SK-N-SH (cell line): ENCODE measurements at regions not wholly inside any gene's neighbourhood (a gene's known extent, or its start where the extent isn't known, plus 50 kb on each side); places are given as distances from the start of the nearest gene placed in this dataset.

Experiments used
- EZH2phosphoT487 ChIP-seq: fragments of 200-600 bp; sonication (generic); IDR thresholded peaks from 2 replicates; pipeline ENCODE4 v1.6.1; 2017; ENCODE audit warnings: low read depth, mixed run types, mild to moderate bottlenecking, antibody characterized with exemption, moderate library complexity, borderline replicate concordance
- JUND ChIP-seq: IDR thresholded peaks from 2 replicates; pipeline ENCODE4 v1.4.0; 2012
- RAD21 ChIP-seq: IDR thresholded peaks from 2 replicates; pipeline ENCODE4 v1.6.1; 2012; ENCODE audit warnings: mild to moderate bottlenecking, low read length
- RCOR1 ChIP-seq: fragments of 150-350 bp; IDR thresholded peaks from 2 replicates; pipeline ENCODE4 v1.6.1; 2017; ENCODE audit warnings: antibody characterized with exemption, low read length
- TF ChIP-seq, protein P1 (sequence below): fragments of 200-600 bp; sonication (generic); IDR thresholded peaks from 2 replicates; pipeline ENCODE4 v1.6.1; 2017; ENCODE audit warnings: antibody characterized with exemption, mild to moderate bottlenecking, moderate library complexity
- TF ChIP-seq, protein P2 (sequence below): IDR thresholded peaks from 2 replicates; pipeline ENCODE4 v1.4.0; 2012; ENCODE audit warnings: low read depth
- TF ChIP-seq, protein P3 (sequence below): fragments of 150-350 bp; IDR thresholded peaks from 2 replicates; pipeline ENCODE4 v1.6.1; 2017; ENCODE audit warnings: antibody characterized with exemption, low read length, low read depth, borderline replicate concordance
- TF ChIP-seq, protein P4 (sequence below): IDR thresholded peaks from 2 replicates; pipeline ENCODE4; 2012

DNA sequence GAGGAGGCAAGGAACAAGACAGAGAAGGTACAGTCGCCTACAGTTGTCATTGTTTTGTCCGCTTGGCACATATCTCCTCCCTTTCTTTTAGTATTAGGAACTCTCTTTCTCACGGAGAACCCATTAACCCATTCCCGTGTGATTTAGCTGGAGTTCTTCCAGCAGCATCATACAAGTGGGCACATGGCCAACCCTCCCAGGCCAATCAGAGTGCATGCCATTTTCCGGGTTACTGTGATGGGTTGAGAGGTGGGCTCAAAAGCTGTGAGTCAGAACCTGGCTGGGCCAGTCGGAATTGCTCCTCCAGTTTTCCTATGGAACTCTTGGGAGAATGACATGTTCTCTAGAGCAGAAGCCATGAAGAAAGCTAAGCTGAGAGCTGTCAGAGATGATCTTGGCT is 83.1 kb upstream of the SOD1 start:
- TF ChIP-seq, protein P1, sequence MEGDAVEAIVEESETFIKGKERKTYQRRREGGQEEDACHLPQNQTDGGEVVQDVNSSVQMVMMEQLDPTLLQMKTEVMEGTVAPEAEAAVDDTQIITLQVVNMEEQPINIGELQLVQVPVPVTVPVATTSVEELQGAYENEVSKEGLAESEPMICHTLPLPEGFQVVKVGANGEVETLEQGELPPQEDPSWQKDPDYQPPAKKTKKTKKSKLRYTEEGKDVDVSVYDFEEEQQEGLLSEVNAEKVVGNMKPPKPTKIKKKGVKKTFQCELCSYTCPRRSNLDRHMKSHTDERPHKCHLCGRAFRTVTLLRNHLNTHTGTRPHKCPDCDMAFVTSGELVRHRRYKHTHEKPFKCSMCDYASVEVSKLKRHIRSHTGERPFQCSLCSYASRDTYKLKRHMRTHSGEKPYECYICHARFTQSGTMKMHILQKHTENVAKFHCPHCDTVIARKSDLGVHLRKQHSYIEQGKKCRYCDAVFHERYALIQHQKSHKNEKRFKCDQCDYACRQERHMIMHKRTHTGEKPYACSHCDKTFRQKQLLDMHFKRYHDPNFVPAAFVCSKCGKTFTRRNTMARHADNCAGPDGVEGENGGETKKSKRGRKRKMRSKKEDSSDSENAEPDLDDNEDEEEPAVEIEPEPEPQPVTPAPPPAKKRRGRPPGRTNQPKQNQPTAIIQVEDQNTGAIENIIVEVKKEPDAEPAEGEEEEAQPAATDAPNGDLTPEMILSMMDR, result no peak
- TF ChIP-seq, protein P2, sequence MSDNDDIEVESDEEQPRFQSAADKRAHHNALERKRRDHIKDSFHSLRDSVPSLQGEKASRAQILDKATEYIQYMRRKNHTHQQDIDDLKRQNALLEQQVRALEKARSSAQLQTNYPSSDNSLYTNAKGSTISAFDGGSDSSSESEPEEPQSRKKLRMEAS, result no peak
- TF ChIP-seq, protein P3, sequence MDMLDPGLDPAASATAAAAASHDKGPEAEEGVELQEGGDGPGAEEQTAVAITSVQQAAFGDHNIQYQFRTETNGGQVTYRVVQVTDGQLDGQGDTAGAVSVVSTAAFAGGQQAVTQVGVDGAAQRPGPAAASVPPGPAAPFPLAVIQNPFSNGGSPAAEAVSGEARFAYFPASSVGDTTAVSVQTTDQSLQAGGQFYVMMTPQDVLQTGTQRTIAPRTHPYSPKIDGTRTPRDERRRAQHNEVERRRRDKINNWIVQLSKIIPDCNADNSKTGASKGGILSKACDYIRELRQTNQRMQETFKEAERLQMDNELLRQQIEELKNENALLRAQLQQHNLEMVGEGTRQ, result no peak
- TF ChIP-seq EZH2phosphoT487 (no peak), RCOR1 (no peak), JUND (no peak), RAD21 (no peak)
- TF ChIP-seq, protein P4, sequence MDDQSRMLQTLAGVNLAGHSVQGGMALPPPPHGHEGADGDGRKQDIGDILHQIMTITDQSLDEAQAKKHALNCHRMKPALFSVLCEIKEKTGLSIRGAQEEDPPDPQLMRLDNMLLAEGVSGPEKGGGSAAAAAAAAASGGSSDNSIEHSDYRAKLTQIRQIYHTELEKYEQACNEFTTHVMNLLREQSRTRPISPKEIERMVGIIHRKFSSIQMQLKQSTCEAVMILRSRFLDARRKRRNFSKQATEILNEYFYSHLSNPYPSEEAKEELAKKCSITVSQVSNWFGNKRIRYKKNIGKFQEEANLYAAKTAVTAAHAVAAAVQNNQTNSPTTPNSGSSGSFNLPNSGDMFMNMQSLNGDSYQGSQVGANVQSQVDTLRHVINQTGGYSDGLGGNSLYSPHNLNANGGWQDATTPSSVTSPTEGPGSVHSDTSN, result no peak
